ENCODE measurements at regions not wholly inside any gene's neighbourhood (a gene's known extent, or its start where the extent isn't known, plus 50 kb on each side); places are given as distances from the start of the nearest gene placed in this dataset.

- no peak overlapping the region for H3K14ac ChIP-seq (ENCODE audit: insufficient read length)
- no peak overlapping the region for H2BK5ac ChIP-seq (ENCODE audit: low read depth, low read length)
- no peak overlapping the region for H2BK120ac ChIP-seq (replicated peaks; ENCODE audit: low read depth, low read length)
- H3K23me2 ChIP-seq (ENCODE audit: low read depth, low read length) = no peaks in the 10 kb centered on the region
- no peak overlapping the region for H2AFZ ChIP-seq (ENCODE audit: low read length)
- no peaks in the 10 kb centered on the region for H4K20me1 ChIP-seq (replicated peaks in 1 of 2; ENCODE audit: control insufficient read depth in 1 of 2, insufficient read depth in 2 of 2, low read length in 2 of 2)
- no peak overlapping the region for H3K27ac ChIP-seq (ENCODE audit: low read depth, low read length)
- H2AK5ac ChIP-seq (ENCODE audit: low read depth, low read length) = no peak overlapping the region
- no peak overlapping the region for H4K91ac ChIP-seq (replicated peaks; ENCODE audit: insufficient read length, low read length)
- H2BK12ac ChIP-seq (ENCODE audit: low read depth, low read length) = no peak overlapping the region
- peaks cover 10 to 11% of the 10 kb centered on the region in 2 experiments; a peak in 3 of 4 replicates for H3K9me3 ChIP-seq (ENCODE audit: insufficient read depth in 2 of 2, low read depth in 1 of 2, low read length in 1 of 2)
- no peak overlapping the region for H3K23ac ChIP-seq (ENCODE audit: insufficient read length)
- ChIA-PET POLR2A (ENCODE audit: partially characterized antibody) (no interaction called here), CTCF (ENCODE audit: partially characterized antibody) (interaction anchor here (1.5 kb wide), 1 partner anchor 25 kb away, joined by 6 read pairs; no protein-coding TSS in a partner anchor)
- H3K4me1 ChIP-seq (replicated peaks in 1 of 4; ENCODE audit: control insufficient read depth in 3 of 4, insufficient read depth in 4 of 4, low read length in 3 of 4) = no peaks in the 10 kb centered on the region
- 84% methylated on average over 6 of the region's 6 CpGs; no CpG with 5 or more reads in 1 of the 2 experiments for WGBS, 2 experiments (ENCODE audit: extremely low coverage in 1 of 2, insufficient coverage in 1 of 2, insufficient read length in 1 of 2, insufficient replicate concordance in 2 of 2, low coverage in 1 of 2, low lambda C conversion rate in 2 of 2, missing lambda C conversion rate in 1 of 2)
- H4K8ac ChIP-seq (ENCODE audit: extremely low read depth, insufficient read depth, low read length) = no peak overlapping the region
- no peak for FAIRE-seq
- H3K36me3 ChIP-seq (ENCODE audit: control insufficient read depth in 2 of 4, insufficient read depth in 4 of 4, low read length in 3 of 4) = no peaks in the 10 kb centered on the region; a peak in 1 of 8 replicates
- H3K4me2 ChIP-seq (ENCODE audit: insufficient read depth in 1 of 2, low read depth in 2 of 2, low read length in 2 of 2) = no peak overlapping the region
- H3K27me3 ChIP-seq (replicated peaks in 1 of 4; ENCODE audit: control insufficient read depth in 3 of 4, extremely low read depth in 1 of 4, insufficient read depth in 3 of 4, low read length in 3 of 4) = no peaks in the 10 kb centered on the region
- H3K4me3 ChIP-seq (ENCODE audit: extremely low read depth in 1 of 4, insufficient read depth in 2 of 4, low read depth in 3 of 4, low read length in 4 of 4) = no peak overlapping the region
- H3K56ac ChIP-seq (replicated peaks; ENCODE audit: insufficient read length, low read depth, low read length) = no peak overlapping the region
- H2BK20ac ChIP-seq (ENCODE audit: low read length) = no peak overlapping the region
- H3K9ac ChIP-seq (replicated peaks in 1 of 4; ENCODE audit: extremely low read depth in 1 of 4, low read depth in 3 of 4, low read length in 3 of 4) = no peak overlapping the region
- no peaks in the 10 kb centered on the region for H3K79me1 ChIP-seq (ENCODE audit: low read depth, low read length)
- H3K18ac ChIP-seq (ENCODE audit: extremely low read depth, low read length) = no peak overlapping the region
- no peak for DNase-seq (ENCODE audit: low read depth in 1 of 2, low spot score in 2 of 2)
- H2BK15ac ChIP-seq (ENCODE audit: low read length) = no peak overlapping the region
- H3K79me2 ChIP-seq (ENCODE audit: control insufficient read depth in 1 of 2, insufficient read depth in 2 of 2, low read length in 2 of 2) = no peaks in the 10 kb centered on the region
- no peak overlapping the region for H3K4ac ChIP-seq (replicated peaks; ENCODE audit: insufficient read length, low read depth, low read length)
- H4K5ac ChIP-seq (ENCODE audit: insufficient read length, low read depth, low read length) = no peak overlapping the region
- no peak for TF ChIP-seq JUN (IDR thresholded peaks at IDR 0.05; ENCODE audit: low read depth, low read length)
- no peak for TF ChIP-seq EGR1 (IDR thresholded peaks at IDR 0.05; ENCODE audit: borderline replicate concordance, low read depth, low read length)
- TF ChIP-seq CREB1 (IDR thresholded peaks at IDR 0.05) = no peak
- no peak for TF ChIP-seq CTCF (IDR thresholded peaks at IDR 0.05; ENCODE audit: control extremely low read depth in 1 of 3, insufficient read depth in 1 of 3, low read depth in 1 of 3, low read length in 3 of 3)
- TF ChIP-seq SAP30 (IDR thresholded peaks at IDR 0.05; ENCODE audit: insufficient read depth, insufficient replicate concordance, low read length) = no peak
- no peak for TF ChIP-seq RBBP5 (IDR thresholded peaks at IDR 0.05; ENCODE audit: borderline replicate concordance, low read depth, low read length)
- TF ChIP-seq SIN3A (conservative IDR thresholded peaks at IDR 0.05 in 1 of 2, IDR thresholded peaks at IDR 0.05 in 1 of 2; ENCODE audit: low read depth in 1 of 2, low read length in 2 of 2) = no peak
- no peak for TF ChIP-seq MAX (IDR thresholded peaks at IDR 0.05)
- TF ChIP-seq E2F6 (IDR thresholded peaks at IDR 0.05) = no peak
- no peak for TF ChIP-seq SRF (IDR thresholded peaks at IDR 0.05; ENCODE audit: low read depth, low read length)
- no peak for TF ChIP-seq KDM5A (IDR thresholded peaks at IDR 0.05; ENCODE audit: low read length)
Measured at GRCh38 chr6:80548532-80548931, 442.1 kb downstream of the BCKDHB start.

All from H1 (cell line).